WTC11 (cell line): ENCODE measurements at regions not wholly inside any gene's neighbourhood (a gene's known extent, or its start where the extent isn't known, plus 50 kb on each side); places are given as distances from the start of the nearest gene placed in this dataset.

Experiments
- ATAC-seq: fragments of 200-7000 bp; cut with Tn5 transposase; 2 replicates; pipeline ENCODE4 v1.10.0; 2021; ENCODE audit warnings: mild to moderate bottlenecking, moderate library complexity
- CTCF ChIA-PET: fragments of 300-600 bp; sonication (Branson Sonifier 250); formaldehyde crosslinking; loops from one replicate; lab custom pipeline; 2021; ENCODE audit warnings: antibody characterized with exemption; lab: Charles Lee
- POLR2A ChIA-PET: fragments of 350-600 bp; sonication (Branson Sonifier 250); formaldehyde crosslinking; loops from one replicate; lab custom pipeline; 2021; ENCODE audit warnings: antibody characterized with exemption; lab: Charles Lee
- DNase-seq: peaks from one replicate; pipeline ENCODE4 v3.0.0; 2021; ENCODE audit warnings: low spot score
- H3K27ac Mint-ChIP-seq: 2 replicates; pipeline ENCODE4 v1.8.0; 2021; ENCODE audit warnings: mixed read lengths
- H3K27me3 Mint-ChIP-seq: 2 replicates; pipeline ENCODE4 v1.8.0; 2021; ENCODE audit warnings: low read depth, mild to moderate bottlenecking, moderate library complexity, mixed read lengths
- H3K36me3 Mint-ChIP-seq: 2 replicates; pipeline ENCODE4 v1.8.0; 2021; ENCODE audit warnings: mixed read lengths
- H3K4me1 Mint-ChIP-seq: 2 replicates; pipeline ENCODE4 v1.8.0; 2022; ENCODE audit warnings: mixed read lengths
- H3K4me3 Mint-ChIP-seq: 2 replicates; pipeline ENCODE4 v1.8.0; 2021; ENCODE audit warnings: mild to moderate bottlenecking, moderate library complexity, mixed read lengths
- H3K9me3 Mint-ChIP-seq: 2 replicates; pipeline ENCODE4 v1.8.0; 2021; ENCODE audit warnings: mixed read lengths
- ATF3 ChIP-seq: sonication (generic); formaldehyde crosslinking; conservative IDR thresholded peaks from 2 replicates; pipeline ENCODE4 v1.8.1; 2022; ENCODE audit warnings: mild to moderate bottlenecking, missing genetic modification reagents
- ESRRA ChIP-seq: sonication (generic); formaldehyde crosslinking; IDR thresholded peaks from 2 replicates; pipeline ENCODE4 v1.8.1; 2022; ENCODE audit warnings: mild to moderate bottlenecking, missing genetic modification reagents, borderline replicate concordance
- ETV6 ChIP-seq: sonication (generic); formaldehyde crosslinking; IDR thresholded peaks from 2 replicates; pipeline ENCODE4 v1.8.1; 2022; ENCODE audit warnings: mild to moderate bottlenecking, missing genetic modification reagents
- FOXJ3 ChIP-seq: sonication (generic); formaldehyde crosslinking; IDR thresholded peaks from 2 replicates; pipeline ENCODE4 v1.9.0; 2021; ENCODE audit warnings: missing genetic modification reagents, mild to moderate bottlenecking, borderline replicate concordance
- JUN ChIP-seq: sonication (generic); formaldehyde crosslinking; IDR thresholded peaks from 2 replicates; pipeline ENCODE4 v1.8.0; 2023; ENCODE audit warnings: mild to moderate bottlenecking, missing genetic modification reagents
- KAT7 ChIP-seq: sonication (generic); formaldehyde crosslinking; IDR thresholded peaks from 2 replicates; pipeline ENCODE4 v1.8.1; 2023; ENCODE audit warnings: missing genetic modification reagents, mild to moderate bottlenecking, borderline replicate concordance
- MXD4 ChIP-seq: fragments of 250-450 bp; sonication (Bioruptor Pico); IDR thresholded peaks from 2 replicates; pipeline ENCODE4 v1.8.0; 2021; ENCODE audit warnings: mild to moderate bottlenecking, moderate library complexity, borderline replicate concordance
- NFATC4 ChIP-seq: fragments of 250-450 bp; sonication (Bioruptor Pico); IDR thresholded peaks from 2 replicates; pipeline ENCODE4 v1.9.0; 2021; ENCODE audit warnings: mild to moderate bottlenecking
- NFE2L1 ChIP-seq: sonication (generic); formaldehyde crosslinking; IDR thresholded peaks from 2 replicates; pipeline ENCODE4 v1.8.1; 2023; ENCODE audit warnings: missing genetic modification reagents
- NFYB ChIP-seq: sonication (generic); formaldehyde crosslinking; conservative IDR thresholded peaks from 2 replicates; pipeline ENCODE4 v1.8.0; 2022; ENCODE audit warnings: low read depth, missing genetic modification reagents
- OVOL2 ChIP-seq: fragments of 250-450 bp; sonication (Bioruptor Pico); IDR thresholded peaks from 2 replicates; pipeline ENCODE4 v1.9.0; 2021; ENCODE audit warnings: mild to moderate bottlenecking, borderline replicate concordance
- STAT6 ChIP-seq: sonication (generic); formaldehyde crosslinking; conservative IDR thresholded peaks from 2 replicates; pipeline ENCODE4 v1.8.1; 2023; ENCODE audit warnings: mild to moderate bottlenecking, low read depth, missing genetic modification reagents, moderate library complexity
- TEAD1 ChIP-seq: sonication (generic); formaldehyde crosslinking; IDR thresholded peaks from 2 replicates; pipeline ENCODE4 v1.8.0; 2022; ENCODE audit warnings: mild to moderate bottlenecking, missing genetic modification reagents
- ZNF138 ChIP-seq: sonication (generic); formaldehyde crosslinking; conservative IDR thresholded peaks from 2 replicates; pipeline ENCODE4 v1.8.1; 2022; ENCODE audit warnings: mild to moderate bottlenecking, moderate library complexity, missing genetic modification reagents
- ZNF317 ChIP-seq: sonication (generic); formaldehyde crosslinking; IDR thresholded peaks from 2 replicates; pipeline ENCODE4 v1.8.1; 2023; ENCODE audit warnings: low read depth, mild to moderate bottlenecking, moderate library complexity, missing genetic modification reagents, borderline replicate concordance
- ZNF396 ChIP-seq: fragments of 250-450 bp; sonication (Bioruptor Pico); IDR thresholded peaks from 2 replicates; pipeline ENCODE4 v1.8.0; 2021; ENCODE audit warnings: mild to moderate bottlenecking, moderate library complexity, borderline replicate concordance
- ZNF416 ChIP-seq: fragments of 250-450 bp; sonication (Bioruptor Pico); IDR thresholded peaks from 2 replicates; pipeline ENCODE4 v1.9.0; 2021; ENCODE audit warnings: mild to moderate bottlenecking, inconsistent platforms
- ZSCAN18 ChIP-seq: fragments of 250-450 bp; sonication (Bioruptor Pico); IDR thresholded peaks from 2 replicates; pipeline ENCODE4 v2.1.2; 2022; ENCODE audit warnings: mild to moderate bottlenecking, moderate library complexity
- TF ChIP-seq, protein P1 (sequence below): sonication (generic); formaldehyde crosslinking; IDR thresholded peaks from 2 replicates; pipeline ENCODE4 v1.8.0; 2023; ENCODE audit warnings: mild to moderate bottlenecking, missing genetic modification reagents

- TF ChIP-seq TEAD1 (no peak), ZSCAN18 (CRISPR knock-in tag) (no peak), NFE2L1 (no peak), FOXJ3 (CRISPR knock-in tag) (no peak), ATF3 (CRISPR knock-in tag) (no peak), JUN (no peak)
- Mint-ChIP-seq H3K36me3 (no peaks in the 10 kb centered on the region), H3K27me3 (peaks cover 4% of the 10 kb centered on the region; the same call in 1 of the 2 replicates), H3K4me1 (peaks cover 23% of the 10 kb centered on the region), H3K9me3 (peaks cover 7% of the 10 kb centered on the region), H3K27ac (no peak overlapping the region), H3K4me3 (no peak overlapping the region)
- CTCF ChIA-PET, result interaction anchor here (1.6 to 6.6 kb wide), 4 partner anchors 12 to 170 kb away, joined by 3 to 150 read pairs (median 24); no protein-coding TSS in a partner anchor
- DNase-seq (no peak), ATAC-seq (no peak)
- POLR2A ChIA-PET, result no interaction called here
Observed at GRCh38 chr14:30271811-30272323, 287.1 kb upstream of the G2E3 start.

- Mint-ChIP-seq H3K9me3 (peaks cover 7% of the 10 kb centered on the region), H3K4me1 (peaks cover 13% of the 10 kb centered on the region), H3K4me3 (no peak overlapping the region), H3K27ac (no peak overlapping the region), H3K36me3 (no peaks in the 10 kb centered on the region), H3K27me3 (peaks cover 4% of the 10 kb centered on the region; the same call in 1 of the 2 replicates)
- ATAC-seq, result no peak
- POLR2A ChIA-PET, result no interaction called here
- TF ChIP-seq MXD4 (no peak), ZNF396 (CRISPR knock-in tag) (no peak), OVOL2 (CRISPR knock-in tag) (no peak), ZNF317 (CRISPR knock-in tag) (no peak), NFATC4 (no peak), STAT6 (CRISPR knock-in tag) (no peak), KAT7 (CRISPR knock-in tag) (no peak), ZNF138 (CRISPR knock-in tag) (no peak), ZNF416 (CRISPR knock-in tag) (no peak), ESRRA (CRISPR knock-in tag) (no peak), ETV6 (CRISPR knock-in tag) (no peak), NFYB (CRISPR knock-in tag) (no peak)
- TF ChIP-seq, protein P1, sequence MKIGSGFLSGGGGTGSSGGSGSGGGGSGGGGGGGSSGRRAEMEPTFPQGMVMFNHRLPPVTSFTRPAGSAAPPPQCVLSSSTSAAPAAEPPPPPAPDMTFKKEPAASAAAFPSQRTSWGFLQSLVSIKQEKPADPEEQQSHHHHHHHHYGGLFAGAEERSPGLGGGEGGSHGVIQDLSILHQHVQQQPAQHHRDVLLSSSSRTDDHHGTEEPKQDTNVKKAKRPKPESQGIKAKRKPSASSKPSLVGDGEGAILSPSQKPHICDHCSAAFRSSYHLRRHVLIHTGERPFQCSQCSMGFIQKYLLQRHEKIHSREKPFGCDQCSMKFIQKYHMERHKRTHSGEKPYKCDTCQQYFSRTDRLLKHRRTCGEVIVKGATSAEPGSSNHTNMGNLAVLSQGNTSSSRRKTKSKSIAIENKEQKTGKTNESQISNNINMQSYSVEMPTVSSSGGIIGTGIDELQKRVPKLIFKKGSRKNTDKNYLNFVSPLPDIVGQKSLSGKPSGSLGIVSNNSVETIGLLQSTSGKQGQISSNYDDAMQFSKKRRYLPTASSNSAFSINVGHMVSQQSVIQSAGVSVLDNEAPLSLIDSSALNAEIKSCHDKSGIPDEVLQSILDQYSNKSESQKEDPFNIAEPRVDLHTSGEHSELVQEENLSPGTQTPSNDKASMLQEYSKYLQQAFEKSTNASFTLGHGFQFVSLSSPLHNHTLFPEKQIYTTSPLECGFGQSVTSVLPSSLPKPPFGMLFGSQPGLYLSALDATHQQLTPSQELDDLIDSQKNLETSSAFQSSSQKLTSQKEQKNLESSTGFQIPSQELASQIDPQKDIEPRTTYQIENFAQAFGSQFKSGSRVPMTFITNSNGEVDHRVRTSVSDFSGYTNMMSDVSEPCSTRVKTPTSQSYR, result no peak
- CTCF ChIA-PET, result interaction anchor here (0.6 to 6.6 kb wide), 5 partner anchors 11 to 175 kb away, joined by 3 to 150 read pairs (median 3); no protein-coding TSS in a partner anchor
- no peak for DNase-seq
Observed at GRCh38 chr14:30272848-30273832, 285.8 kb upstream of the G2E3 start.
